HCT116 (cell line): ENCODE measurements at regions not wholly inside any gene's neighbourhood (a gene's known extent, or its start where the extent isn't known, plus 50 kb on each side); places are given as distances from the start of the nearest gene placed in this dataset.

ENCODE experiments used
- ATAC-seq: fragments of 200-7000 bp; cut with Tn5 transposase; 2 replicates; pipeline ENCODE4 v1.9.1; 2020; ENCODE audit warnings: mild to moderate bottlenecking, moderate library complexity
- BruUV-seq: library from RNA; stranded (reverse); fragments of 400-500 nt; replicated peaks from 2 replicates; lab custom pipeline; 2021; lab: Mats Ljungman, UMichigan
- CTCF ChIA-PET: fragments of 300-600 bp; sonication (Branson Sonifier 250); formaldehyde crosslinking; loops from one replicate; lab custom pipeline; 2021; ENCODE audit warnings: antibody characterized with exemption; lab: Charles Lee
- POLR2A ChIA-PET: fragments of 300-600, 350-600 bp; sonication (Branson Sonifier 250); formaldehyde crosslinking; loops from one replicate; lab custom pipeline; 2021; ENCODE audit warnings: antibody characterized with exemption; lab: Charles Lee
- RAD21 ChIA-PET, 2 experiments: fragments of 300-600 bp; sonication (Branson Sonifier 250); formaldehyde crosslinking; loops; one replicate each; lab custom pipeline; 2023; ENCODE audit warnings: low total read pairs in 2 of 2; ENCODE audit not compliant: uncharacterized antibody in 2 of 2, unreplicated experiment in 2 of 2, low non-redundant PET in 1 of 2; lab: Charles Lee
- DNase-seq: peaks from one replicate; pipeline ENCODE4 v3.0.0-alpha.2; 2010; ENCODE audit warnings: low read depth, low spot score
- H2AFZ ChIP-seq: fragments of 200-600 bp; shearing (Covaris generic), sonication (generic); 2 replicates; pipeline ENCODE4 v1.6.1; 2017; ENCODE audit warnings: low read depth, mixed run types, mixed read lengths, antibody characterized with exemption, low read length; ENCODE audit not compliant: poor library complexity, severe bottlenecking
- H3K27ac ChIP-seq: 2 replicates; pipeline ENCODE4 v1.5.1; 2012; ENCODE audit warnings: low read depth, low read length
- H3K27me3 ChIP-seq: fragments of 200-600 bp; sonication (generic); 2 replicates; pipeline ENCODE4 v1.6.1; 2016; ENCODE audit warnings: mixed run types, low read length, mixed read lengths; ENCODE audit not compliant: insufficient read depth
- H3K36me3 ChIP-seq, 2 experiments: fragments of 200-500 bp in 1 of 2; fragments of 200-600 bp in 1 of 2; sonication (Bioruptor generic) in 1 of 2; sonication (generic) in 1 of 2; 2 replicates each; pipeline versions ENCODE4 v1.5.1 to v1.6.1; 2014 to 2016; ENCODE audit warnings: low read length in 2 of 2, inconsistent platforms in 1 of 2, mixed read lengths in 1 of 2, mixed run types in 1 of 2; ENCODE audit not compliant: insufficient read depth in 2 of 2, control insufficient read depth in 1 of 2
- H3K4me1 ChIP-seq, 2 experiments: fragments of 200-600 bp in 1 of 2; sonication (generic) in 1 of 2; 2 replicates each; pipeline versions ENCODE4 v1.5.1 to v1.6.1; 2012 to 2017; ENCODE audit warnings: low read length in 2 of 2, inconsistent platforms in 1 of 2, mild to moderate bottlenecking in 1 of 2, mixed read lengths in 1 of 2, mixed run types in 1 of 2, moderate library complexity in 1 of 2; ENCODE audit not compliant: insufficient read depth in 2 of 2, control insufficient read depth in 1 of 2
- H3K4me2 ChIP-seq: fragments of 200-600 bp; sonication (generic); 2 replicates; pipeline ENCODE4 v1.6.1; 2017; ENCODE audit warnings: mixed run types, low read length, mixed read lengths
- H3K4me3 ChIP-seq, 2 experiments: fragments of 200-600 bp in 1 of 2; sonication (generic) in 1 of 2; replicated peaks in 1 of 2; 2 replicates each; pipeline ENCODE4 v1.5.1; 2011 to 2016; ENCODE audit warnings: low read length in 2 of 2, control low read depth in 1 of 2, low read depth in 1 of 2, mild to moderate bottlenecking in 1 of 2, mixed read lengths in 1 of 2, mixed run types in 1 of 2
- H3K79me2 ChIP-seq: fragments of 200-600 bp; sonication (generic); 2 replicates; pipeline ENCODE4 v1.6.1; 2017; ENCODE audit warnings: mild to moderate bottlenecking, mixed run types, low read length, moderate library complexity, mixed read lengths; ENCODE audit not compliant: insufficient read depth
- H3K9ac ChIP-seq: fragments of 200-600 bp; sonication (generic); 2 replicates; pipeline ENCODE4 v1.6.1; 2016; ENCODE audit warnings: low read length, mixed read lengths
- H3K9me2 ChIP-seq: fragments of 200-600 bp; sonication (generic), shearing (Covaris generic); 2 replicates; pipeline ENCODE4 v1.6.1; 2017; ENCODE audit warnings: mixed run types, mild to moderate bottlenecking, moderate library complexity; ENCODE audit not compliant: insufficient read depth
- H3K9me3 ChIP-seq, 2 experiments: fragments of 200-500 bp in 1 of 2; fragments of 200-600 bp in 1 of 2; sonication (Bioruptor generic) in 1 of 2; sonication (generic) in 1 of 2; 2 replicates each; pipeline ENCODE4 v1.6.1; 2014 to 2017; ENCODE audit warnings: low read length in 2 of 2, mixed read lengths in 2 of 2, inconsistent platforms in 1 of 2, low read depth in 1 of 2, mild to moderate bottlenecking in 1 of 2, mixed run types in 1 of 2, moderate library complexity in 1 of 2; ENCODE audit not compliant: control insufficient read depth in 1 of 2, insufficient read depth in 1 of 2
- H4K20me1 ChIP-seq: fragments of 200-600 bp; sonication (generic), shearing (Covaris generic); 2 replicates; pipeline ENCODE4 v1.6.1; 2017; ENCODE audit warnings: mixed run types, mild to moderate bottlenecking, moderate library complexity; ENCODE audit not compliant: insufficient read depth
- CBX3 ChIP-seq: IDR thresholded peaks from 2 replicates; pipeline ENCODE4 v1.6.1; 2012; ENCODE audit warnings: low read depth
- CEBPB ChIP-seq: IDR thresholded peaks from 2 replicates; pipeline ENCODE4 v1.6.1; 2012; ENCODE audit warnings: low read depth
- EGR1 ChIP-seq: IDR thresholded peaks from 2 replicates; pipeline ENCODE4 v1.6.1; 2012; ENCODE audit warnings: low read depth
- EZH2 ChIP-seq: fragments of 200-600 bp; sonication (generic); IDR thresholded peaks from 2 replicates; pipeline ENCODE4 v1.6.1; 2017; ENCODE audit warnings: antibody characterized with exemption, mixed run types
- FOSL1 ChIP-seq: IDR thresholded peaks from 2 replicates; pipeline ENCODE4 v1.6.1; 2012; ENCODE audit warnings: low read depth
- POLR2A ChIP-seq: IDR thresholded peaks from 2 replicates; pipeline ENCODE4 v1.7.0; 2011; ENCODE audit warnings: borderline replicate concordance; ENCODE audit not compliant: insufficient read depth, insufficient read length; ENCODE audit errors: extremely low read depth
- POLR2AphosphoS5 ChIP-seq: IDR thresholded peaks from 2 replicates; pipeline ENCODE4 v1.6.1; 2011; ENCODE audit warnings: mild to moderate bottlenecking, low read depth, low read length, moderate library complexity
- RAD21 ChIP-seq: IDR thresholded peaks from 2 replicates; pipeline ENCODE4 v1.6.1; 2012; ENCODE audit warnings: low read depth, mild to moderate bottlenecking
- REST ChIP-seq: IDR thresholded peaks from 2 replicates; pipeline ENCODE4 v1.6.1; 2012; ENCODE audit warnings: low read depth
- SIN3A ChIP-seq: IDR thresholded peaks from 2 replicates; pipeline ENCODE4 v1.6.1; 2012; ENCODE audit warnings: low read depth
- SP1 ChIP-seq: IDR thresholded peaks from 2 replicates; pipeline ENCODE4 v1.6.1; 2012; ENCODE audit warnings: low read depth
- YY1 ChIP-seq: IDR thresholded peaks from 2 replicates; pipeline ENCODE4 v1.6.1; 2011; ENCODE audit warnings: low read length, low read depth, moderate library complexity, mild to moderate bottlenecking; ENCODE audit not compliant: insufficient replicate concordance; ENCODE audit errors: extremely low read depth
- intact Hi-C: fragments of 100-400 bp; cut with micrococcal nuclease; formaldehyde crosslinking; loops from 2 replicates; pipeline ENCODE4 v1.10.0; 2022
- TF ChIP-seq, protein P1 (sequence below): IDR thresholded peaks from 2 replicates; pipeline ENCODE4 v1.6.1; 2011; ENCODE audit warnings: mild to moderate bottlenecking, low read length, moderate library complexity; ENCODE audit not compliant: insufficient replicate concordance; ENCODE audit errors: extremely low read depth

- ATAC-seq = no peak
- ChIA-PET RAD21 (no interaction called here), POLR2A (no interaction called here), CTCF (interaction anchor here (1.0 kb wide), 1 partner anchor 893 kb away, joined by 3 read pairs; no protein-coding TSS in a partner anchor)
- Histone ChIP-seq H3K4me2 (no peak overlapping the region), H3K9me3 (no peaks in the 10 kb centered on the region), H3K27me3 (no peaks in the 10 kb centered on the region), H3K4me3 (no peak overlapping the region), H2AFZ (no peak overlapping the region), H3K4me1 (no peaks in the 10 kb centered on the region), H3K27ac (no peak overlapping the region), H3K36me3 (no peaks in the 10 kb centered on the region), H3K9me2 (no peaks in the 10 kb centered on the region), H3K79me2 (no peaks in the 10 kb centered on the region), H4K20me1 (no peaks in the 10 kb centered on the region), H3K9ac (no peak overlapping the region)
- intact Hi-C loops = no loop called here
- no peak for DNase-seq
- TF ChIP-seq SP1 (no peak), SIN3A (no peak), CEBPB (no peak), YY1 (no peak), FOSL1 (no peak), RAD21 (no peak), POLR2A (no peak), POLR2AphosphoS5 (no peak), EGR1 (no peak), CBX3 (no peak), REST (no peak), EZH2 (no peak)
- TF ChIP-seq, protein P1, sequence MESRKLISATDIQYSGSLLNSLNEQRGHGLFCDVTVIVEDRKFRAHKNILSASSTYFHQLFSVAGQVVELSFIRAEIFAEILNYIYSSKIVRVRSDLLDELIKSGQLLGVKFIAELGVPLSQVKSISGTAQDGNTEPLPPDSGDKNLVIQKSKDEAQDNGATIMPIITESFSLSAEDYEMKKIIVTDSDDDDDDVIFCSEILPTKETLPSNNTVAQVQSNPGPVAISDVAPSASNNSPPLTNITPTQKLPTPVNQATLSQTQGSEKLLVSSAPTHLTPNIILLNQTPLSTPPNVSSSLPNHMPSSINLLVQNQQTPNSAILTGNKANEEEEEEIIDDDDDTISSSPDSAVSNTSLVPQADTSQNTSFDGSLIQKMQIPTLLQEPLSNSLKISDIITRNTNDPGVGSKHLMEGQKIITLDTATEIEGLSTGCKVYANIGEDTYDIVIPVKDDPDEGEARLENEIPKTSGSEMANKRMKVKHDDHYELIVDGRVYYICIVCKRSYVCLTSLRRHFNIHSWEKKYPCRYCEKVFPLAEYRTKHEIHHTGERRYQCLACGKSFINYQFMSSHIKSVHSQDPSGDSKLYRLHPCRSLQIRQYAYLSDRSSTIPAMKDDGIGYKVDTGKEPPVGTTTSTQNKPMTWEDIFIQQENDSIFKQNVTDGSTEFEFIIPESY = no peak
- no TSS peak for BruUV-seq
Measured at GRCh38 chr2:198662905-198663304, 794.8 kb downstream of the SATB2 start.
